IPS-15b (cell line): ENCODE measurements at regions not wholly inside any gene's neighbourhood (a gene's known extent, or its start where the extent isn't known, plus 50 kb on each side); places are given as distances from the start of the nearest gene placed in this dataset.
"Not testable (repeated sequence)": the region's sequence is repeated elsewhere in the genome, so short reads cannot be mapped to it uniquely, and the experiment has no call there.

ENCODE experiments used
- H3K27me3 ChIP-seq: one replicate; pipeline ENCODE4 v1.6.1; 2013; ENCODE audit warnings: low read length; ENCODE audit not compliant: control insufficient read depth, insufficient read depth
- H3K36me3 ChIP-seq: one replicate; pipeline ENCODE4 v1.6.1; 2013; ENCODE audit warnings: low read length; ENCODE audit not compliant: control insufficient read depth, insufficient read depth
- H3K4me1 ChIP-seq: one replicate; pipeline ENCODE4 v1.6.1; 2013; ENCODE audit warnings: mild to moderate bottlenecking, low read length; ENCODE audit not compliant: control insufficient read depth, insufficient read depth
- H3K4me3 ChIP-seq: one replicate; pipeline ENCODE4 v1.5.1; 2013; ENCODE audit warnings: low read depth, low read length
- H3K9ac ChIP-seq: one replicate; pipeline ENCODE4 v1.6.1; 2013; ENCODE audit warnings: low read depth, mild to moderate bottlenecking, low read length
- H3K9me3 ChIP-seq: one replicate; pipeline ENCODE4 v1.6.1; 2013; ENCODE audit warnings: mild to moderate bottlenecking, low read length; ENCODE audit not compliant: control insufficient read depth, insufficient read depth

DNA sequence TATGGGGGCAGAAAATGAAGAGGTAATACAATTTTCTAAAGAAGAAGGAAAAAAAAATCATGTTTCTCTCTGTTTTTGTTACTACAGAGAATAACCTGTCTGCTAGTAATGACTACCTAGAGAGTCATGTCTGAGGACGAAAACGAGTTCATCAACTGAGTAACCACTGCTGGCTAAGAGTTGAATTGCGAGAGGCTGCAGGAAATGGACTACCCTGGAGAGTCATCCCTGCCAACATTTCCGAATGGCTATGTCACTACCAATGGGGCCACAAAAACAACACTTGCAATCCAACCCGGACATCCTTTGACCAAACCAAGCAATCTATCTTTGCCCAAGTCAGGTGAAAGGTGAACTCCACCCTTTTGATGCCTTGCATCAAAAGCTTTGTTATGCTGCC is 120.6 kb downstream of the FCRL5 start:
- H3K4me1 ChIP-seq = no peaks in the 10 kb centered on the region
- H3K9ac ChIP-seq = no peak overlapping the region
- H3K36me3 ChIP-seq = no peaks in the 10 kb centered on the region
- H3K27me3 ChIP-seq = no peaks in the 10 kb centered on the region
- no peaks in the 10 kb centered on the region for H3K9me3 ChIP-seq
- no peak overlapping the region for H3K4me3 ChIP-seq

DNA sequence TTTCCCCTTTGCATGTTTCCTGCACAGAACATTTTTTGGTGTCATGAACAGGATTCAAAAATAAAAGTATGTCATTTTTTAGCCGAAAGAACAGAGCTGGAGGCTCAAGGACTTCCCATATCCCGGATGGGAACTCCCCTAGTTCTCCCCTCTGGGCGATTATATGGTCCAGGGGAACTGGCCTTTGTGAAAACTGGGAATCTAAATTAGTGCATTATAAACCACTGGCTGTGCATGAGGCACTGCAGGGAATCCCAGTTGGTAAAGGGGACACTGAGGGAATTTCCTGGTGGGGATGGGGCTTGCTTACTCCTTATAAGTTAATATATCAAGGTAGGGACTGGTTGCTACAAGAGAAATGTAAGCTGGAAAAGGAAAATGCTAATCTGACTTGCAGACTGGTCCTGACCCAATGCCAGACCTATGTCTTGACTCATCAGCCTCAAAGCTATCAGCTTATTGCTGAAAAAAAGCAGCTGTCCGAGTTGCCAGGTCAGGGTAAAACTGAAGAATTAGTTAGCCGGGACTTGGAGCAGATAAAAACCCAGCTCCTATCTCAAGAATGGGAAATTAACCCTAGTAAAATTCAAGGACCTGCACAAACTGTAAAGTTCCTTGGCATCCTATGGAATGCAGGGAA is 122.6 kb downstream of the FCRL5 start:
- Histone ChIP-seq H3K36me3 (no peaks in the 10 kb centered on the region), H3K9me3 (no peaks in the 10 kb centered on the region), H3K9ac (no peak overlapping the region), H3K4me3 (no peak overlapping the region), H3K27me3 (no peaks in the 10 kb centered on the region), H3K4me1 (no peaks in the 10 kb centered on the region)

DNA sequence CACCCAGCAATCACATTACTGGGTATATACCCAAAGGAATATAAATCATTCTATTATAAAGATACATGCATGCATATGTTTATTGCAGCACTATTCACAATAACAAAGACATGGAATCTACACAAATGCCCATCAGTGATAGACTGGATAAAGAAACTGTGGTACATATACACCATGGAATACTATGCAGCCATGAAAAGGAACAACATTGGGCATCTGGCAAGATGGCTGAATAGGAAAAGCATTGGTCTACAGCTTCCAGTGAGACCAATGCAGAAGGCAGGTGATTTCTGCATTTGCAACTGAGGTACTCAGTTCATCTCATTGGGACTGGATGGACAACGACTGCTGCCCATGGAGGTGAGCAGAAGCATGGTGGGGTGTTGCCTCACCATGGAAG is 128.6 kb downstream of the FCRL5 start:
- not testable (repeated sequence) for H3K27me3 ChIP-seq, H3K36me3 ChIP-seq, H3K9me3 ChIP-seq, H3K4me3 ChIP-seq, H3K4me1 ChIP-seq, H3K9ac ChIP-seq

DNA sequence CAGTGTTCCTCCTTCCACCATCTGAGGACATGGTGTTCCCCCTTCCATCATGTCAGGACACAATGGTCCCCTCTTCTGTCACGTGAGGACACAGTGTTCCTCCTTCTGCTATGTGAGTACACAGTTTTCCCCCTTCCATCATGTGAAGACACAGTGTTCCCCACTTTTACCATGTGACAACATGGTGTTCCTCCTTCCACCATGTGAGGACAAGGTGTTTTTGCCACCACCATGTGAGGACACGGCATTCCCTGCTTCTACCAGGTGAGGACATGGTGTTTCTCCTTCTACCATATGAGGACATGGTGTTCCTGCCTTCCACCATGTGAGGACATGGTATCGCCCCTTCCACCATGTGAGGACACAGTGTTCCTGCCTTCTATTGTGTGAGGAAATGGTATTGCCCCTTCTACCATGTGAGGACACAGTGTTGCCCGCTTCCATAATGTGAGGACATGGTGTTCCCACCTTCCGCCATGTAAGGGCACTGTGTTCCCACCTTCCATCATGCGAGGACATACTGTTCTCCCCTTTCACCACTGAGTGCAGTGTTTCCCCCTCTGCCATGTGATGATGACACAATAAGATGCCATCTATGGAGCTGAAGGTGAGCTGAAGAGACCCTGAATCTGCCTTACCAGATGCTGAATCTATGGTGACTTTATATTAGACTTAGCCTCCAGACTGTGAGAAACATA is 132.3 kb downstream of the FCRL5 start:
- H3K36me3 ChIP-seq = peaks cover 3% of the 10 kb centered on the region
- H3K9me3 ChIP-seq = no peaks in the 10 kb centered on the region
- no peak overlapping the region for H3K9ac ChIP-seq
- no peak overlapping the region for H3K4me3 ChIP-seq
- no peaks in the 10 kb centered on the region for H3K27me3 ChIP-seq
- H3K4me1 ChIP-seq = no peaks in the 10 kb centered on the region

DNA sequence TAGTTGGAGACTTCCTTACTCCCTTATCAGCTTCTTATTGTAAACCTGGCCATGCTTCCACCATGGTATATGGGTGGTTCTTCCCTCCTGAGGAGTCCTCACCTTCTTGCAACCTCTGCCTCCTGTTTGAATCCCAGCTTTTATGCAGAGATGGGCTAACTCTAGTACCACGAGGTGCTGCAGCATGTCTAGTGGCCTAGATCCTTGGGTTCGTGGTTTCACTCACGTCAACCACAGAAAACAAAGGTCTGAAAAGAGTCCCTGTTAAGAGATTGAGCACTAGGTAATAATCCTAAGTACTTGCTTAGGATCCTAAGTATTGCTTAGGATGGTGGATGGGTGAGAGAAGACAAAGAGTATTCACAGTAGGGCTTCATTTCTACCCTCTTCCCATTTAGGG is 133.7 kb downstream of the FCRL5 start:
- Histone ChIP-seq H3K27me3 (no peaks in the 10 kb centered on the region), H3K9ac (no peak overlapping the region), H3K4me3 (no peak overlapping the region), H3K36me3 (no peaks in the 10 kb centered on the region), H3K4me1 (no peaks in the 10 kb centered on the region), H3K9me3 (no peaks in the 10 kb centered on the region)

DNA sequence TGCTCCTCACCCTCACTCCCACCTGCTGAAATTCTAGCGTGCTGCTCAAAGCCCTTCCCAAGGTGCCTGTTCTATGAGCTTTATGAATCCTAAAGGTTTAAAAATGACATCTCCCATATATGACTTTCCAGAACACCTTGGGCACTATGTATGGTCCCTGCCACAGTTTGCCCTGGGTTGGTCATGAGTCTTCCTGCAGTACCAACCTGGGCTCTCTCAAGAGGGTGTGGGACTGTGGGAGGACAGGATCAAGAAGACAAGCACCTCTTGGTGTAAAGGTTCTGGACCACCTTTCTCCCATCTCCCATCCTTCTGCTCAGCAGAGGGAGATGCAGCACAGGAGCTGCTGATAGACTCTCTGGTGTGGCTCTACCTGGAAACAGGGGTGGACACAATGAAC is 134.1 kb downstream of the FCRL5 start:
- Histone ChIP-seq H3K27me3 (no peaks in the 10 kb centered on the region), H3K9ac (no peak overlapping the region), H3K36me3 (no peaks in the 10 kb centered on the region), H3K4me3 (no peak overlapping the region), H3K9me3 (no peaks in the 10 kb centered on the region), H3K4me1 (no peaks in the 10 kb centered on the region)

DNA sequence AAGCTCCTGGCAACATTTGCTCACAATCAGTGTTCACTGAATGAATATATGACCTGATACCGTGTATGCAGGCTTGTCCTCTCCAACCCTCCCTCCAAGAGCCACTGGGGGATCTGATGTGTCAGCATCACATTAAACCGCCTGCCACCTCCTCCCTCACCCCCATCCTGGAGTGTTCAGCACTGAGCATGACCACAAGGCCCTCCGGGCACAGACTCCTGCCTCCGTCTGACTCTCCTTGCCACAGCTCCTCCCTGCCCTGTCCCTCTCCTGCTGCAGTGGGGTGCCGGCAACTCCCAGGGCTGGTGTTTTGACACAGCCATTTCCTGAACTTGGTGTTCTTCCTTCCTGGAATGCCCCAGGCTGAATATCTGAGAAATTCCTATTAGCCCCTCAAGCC is 136.7 kb downstream of the FCRL5 start:
- Histone ChIP-seq H3K36me3 (no peaks in the 10 kb centered on the region), H3K4me1 (no peaks in the 10 kb centered on the region), H3K9me3 (no peaks in the 10 kb centered on the region), H3K27me3 (no peaks in the 10 kb centered on the region), H3K9ac (no peak overlapping the region), H3K4me3 (no peak overlapping the region)

DNA sequence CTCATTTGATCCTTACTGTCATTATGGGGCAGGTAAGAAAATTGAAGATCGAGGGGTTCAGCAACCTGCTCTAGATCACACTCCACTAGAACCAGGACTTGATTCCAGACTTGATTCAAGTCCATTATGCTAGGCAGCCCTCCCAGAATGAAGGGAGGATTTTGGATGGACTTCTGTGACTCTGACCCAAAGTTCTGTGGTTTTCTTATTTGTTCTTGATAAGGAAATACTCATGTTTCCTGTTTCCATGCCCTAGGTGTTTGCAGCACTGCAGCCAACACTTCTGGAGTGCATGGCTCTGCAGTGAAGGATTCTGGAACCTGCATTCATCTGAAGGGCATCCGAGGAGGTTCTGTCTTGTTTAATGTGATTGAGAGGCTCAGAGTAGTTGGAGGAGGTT is 140.0 kb downstream of the FCRL5 start:
- no peaks in the 10 kb centered on the region for H3K36me3 ChIP-seq
- H3K27me3 ChIP-seq = no peaks in the 10 kb centered on the region
- no peaks in the 10 kb centered on the region for H3K4me1 ChIP-seq
- no peak overlapping the region for H3K4me3 ChIP-seq
- no peaks in the 10 kb centered on the region for H3K9me3 ChIP-seq
- no peak overlapping the region for H3K9ac ChIP-seq

DNA sequence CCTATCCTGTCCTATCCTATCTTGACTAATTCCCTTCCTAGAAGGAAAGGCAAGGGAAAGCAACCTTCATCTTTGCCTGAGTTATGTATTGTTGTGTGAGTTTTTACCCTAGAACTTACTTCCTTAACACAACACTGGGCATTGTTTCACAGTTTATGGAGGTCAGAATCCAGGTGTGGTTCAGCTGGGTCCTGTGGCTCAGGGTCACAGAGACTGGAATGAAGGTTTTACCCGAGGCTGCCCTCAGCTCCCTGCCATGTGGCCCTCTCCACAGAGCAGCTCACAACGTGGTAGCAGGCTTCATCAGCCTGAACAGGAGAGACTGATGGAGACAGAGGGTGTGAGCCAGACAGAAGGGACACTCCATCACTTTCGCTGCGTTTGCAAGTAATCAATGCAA is 140.5 kb downstream of the FCRL5 start:
- Histone ChIP-seq H3K36me3 (no peaks in the 10 kb centered on the region), H3K9ac (no peak overlapping the region), H3K27me3 (no peaks in the 10 kb centered on the region), H3K4me3 (no peak overlapping the region), H3K9me3 (no peaks in the 10 kb centered on the region), H3K4me1 (no peaks in the 10 kb centered on the region)

DNA sequence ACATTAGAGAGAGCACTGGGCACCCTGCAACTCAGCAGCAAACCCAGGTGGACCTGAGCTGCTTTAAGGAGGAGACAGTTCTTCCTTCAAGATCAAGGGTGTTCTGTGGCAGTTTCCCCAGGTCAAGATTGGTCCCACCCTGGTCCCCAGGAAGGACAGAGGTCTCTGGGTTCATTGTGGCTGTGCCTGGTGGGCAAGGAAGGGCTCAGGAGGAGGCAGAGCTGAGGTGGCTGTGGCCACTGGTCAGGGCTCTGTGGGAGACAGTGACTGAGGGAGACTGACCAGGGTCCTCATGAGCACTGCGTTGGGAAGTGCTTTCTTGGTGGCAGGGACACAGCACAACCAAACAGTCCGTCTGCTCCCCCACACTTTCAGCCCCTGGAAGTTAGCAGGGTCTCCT is 141.3 kb downstream of the FCRL5 start:
- Histone ChIP-seq H3K4me3 (no peak overlapping the region), H3K9ac (no peak overlapping the region), H3K9me3 (no peaks in the 10 kb centered on the region), H3K4me1 (no peaks in the 10 kb centered on the region), H3K27me3 (no peaks in the 10 kb centered on the region), H3K36me3 (no peaks in the 10 kb centered on the region)

DNA sequence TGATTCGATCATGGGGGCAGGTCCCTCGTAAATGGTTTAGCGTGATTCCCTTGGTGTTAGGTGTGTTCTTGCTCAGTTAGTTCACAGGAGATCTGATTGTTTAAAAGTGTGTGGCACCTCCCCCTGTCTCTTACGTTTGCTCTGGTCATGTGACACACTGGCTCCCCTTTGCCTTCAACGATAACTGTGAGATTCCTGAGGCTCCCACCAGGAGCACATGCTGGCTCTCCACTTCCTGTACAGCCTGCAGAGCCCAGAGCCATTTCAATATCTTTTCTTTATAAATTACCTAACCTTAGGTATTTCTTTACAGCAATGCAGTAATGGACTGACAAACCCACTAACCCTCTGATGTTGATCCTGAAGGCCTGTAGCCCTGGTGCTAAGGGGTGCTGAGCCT is 141.9 kb downstream of the FCRL5 start:
- Histone ChIP-seq H3K4me1 (no peaks in the 10 kb centered on the region), H3K27me3 (no peaks in the 10 kb centered on the region), H3K36me3 (no peaks in the 10 kb centered on the region), H3K4me3 (no peak overlapping the region), H3K9me3 (no peaks in the 10 kb centered on the region), H3K9ac (no peak overlapping the region)

DNA sequence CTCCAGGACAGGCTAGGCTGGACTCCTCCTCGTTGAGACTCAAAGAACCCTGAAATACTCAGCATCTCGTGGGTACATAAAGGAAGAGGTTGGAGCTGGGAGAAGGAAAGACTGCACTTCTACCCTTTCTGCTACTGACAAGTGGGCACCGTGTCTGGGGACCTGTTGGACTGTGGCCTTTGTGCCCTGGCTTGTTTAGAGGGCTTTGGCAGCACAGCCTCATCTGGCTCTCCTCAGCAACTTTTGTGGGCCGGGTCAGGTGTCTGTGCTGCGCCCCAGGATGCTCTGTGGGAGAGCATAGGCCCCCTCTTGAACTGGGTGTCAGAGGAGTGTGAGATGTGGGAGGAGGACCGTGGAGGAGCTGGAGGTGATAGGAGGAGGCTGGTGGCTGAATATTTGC is 142.4 kb downstream of the FCRL5 start:
- Histone ChIP-seq H3K4me1 (no peaks in the 10 kb centered on the region), H3K36me3 (no peaks in the 10 kb centered on the region), H3K9ac (no peak overlapping the region), H3K4me3 (no peak overlapping the region), H3K27me3 (no peaks in the 10 kb centered on the region), H3K9me3 (no peaks in the 10 kb centered on the region)
